Peyer's patch (tissue), 4 donors: ENCODE measurements at regions not wholly inside any gene's neighbourhood (a gene's known extent, or its start where the extent isn't known, plus 50 kb on each side); places are given as distances from the start of the nearest gene placed in this dataset.

Experiments used
- CTCF ChIP-seq, 6 experiments: fragments of 450-650 bp in 4 of 6; fragments of 200-600 bp in 2 of 6; sonication (generic) in 1 of 6; IDR thresholded peaks; one replicate each; pipeline ENCODE4 v1.5.1; 2017 to 2019; ENCODE audit warnings: antibody characterized with exemption in 6 of 6, mild to moderate bottlenecking in 3 of 6, moderate library complexity in 1 of 6
- POLR2A ChIP-seq, 2 donors: fragments of 450-650 bp; IDR thresholded peaks; one replicate each; pipeline ENCODE4 v1.5.1; 2017; ENCODE audit warnings: antibody characterized with exemption in 2 of 2, mild to moderate bottlenecking in 2 of 2, moderate library complexity in 2 of 2

- no peak for TF ChIP-seq CTCF (IDR thresholded peaks at IDR 0.05)
- no peak for TF ChIP-seq POLR2A (IDR thresholded peaks at IDR 0.05)
Observed at GRCh38 chrX:120749141-120749846, 119.4 kb upstream of the C1GALT1C1 start.
